ENCODE measurements at regions not wholly inside any gene's neighbourhood (a gene's known extent, or its start where the extent isn't known, plus 50 kb on each side); places are given as distances from the start of the nearest gene placed in this dataset.

- intact Hi-C loops (cut with DNase I; ENCODE audit: low total_unique reads), result no loop called here
- 82 to 100% methylated on average over 1 of the region's 1 CpG for WGBS, 2 donors
- no peak for DNase-seq
- Histone ChIP-seq H3K4me1 (no peaks in the 10 kb centered on the region), H3K36me3 (ENCODE audit: low read depth, missing control alignments) (no peaks in the 10 kb centered on the region), H3K9me3 (no peaks in the 10 kb centered on the region), H3K4me3 (no peak overlapping the region), H3K27me3 (no peaks in the 10 kb centered on the region), H3K27ac (no peak overlapping the region)
- TF ChIP-seq CTCF (IDR thresholded peaks at IDR 0.05) (no peak), POLR2A (IDR thresholded peaks at IDR 0.05) (no peak)
Observed at GRCh38 chr12:66733321-66733720, 54.4 kb upstream of the GRIP1 start.

- H3K4me1 ChIP-seq, result no peaks in the 10 kb centered on the region
- WGBS, 2 donors, result 90 to 93% methylated on average over 4 of the region's 4 CpGs
- no peak for DNase-seq
- TF ChIP-seq POLR2A (IDR thresholded peaks at IDR 0.05) (no peak), CTCF (IDR thresholded peaks at IDR 0.05) (no peak)
- intact Hi-C loops (cut with DNase I; ENCODE audit: low total_unique reads), result no loop called here
- H3K27me3 ChIP-seq, result no peaks in the 10 kb centered on the region
- no peaks in the 10 kb centered on the region for H3K9me3 ChIP-seq
- no peak overlapping the region for H3K27ac ChIP-seq
- H3K4me3 ChIP-seq, result no peak overlapping the region
- H3K36me3 ChIP-seq (ENCODE audit: low read depth, missing control alignments), result no peaks in the 10 kb centered on the region
Observed at GRCh38 chr12:66733839-66734238, 55.0 kb upstream of the GRIP1 start.

- whole genome bisulfite sequencing, 2 donors, result 89 to 94% methylated on average over 4 of the region's 4 CpGs
- intact Hi-C loops (cut with DNase I; ENCODE audit: low total_unique reads), result no loop called here
- H3K36me3 ChIP-seq (ENCODE audit: low read depth, missing control alignments), result no peaks in the 10 kb centered on the region
- H3K4me3 ChIP-seq, result no peak overlapping the region
- H3K4me1 ChIP-seq, result no peaks in the 10 kb centered on the region
- no peak for DNase-seq
- no peaks in the 10 kb centered on the region for H3K9me3 ChIP-seq
- TF ChIP-seq CTCF (IDR thresholded peaks at IDR 0.05) (no peak), POLR2A (IDR thresholded peaks at IDR 0.05) (no peak)
- no peak overlapping the region for H3K27ac ChIP-seq
- H3K27me3 ChIP-seq, result no peaks in the 10 kb centered on the region
Observed at GRCh38 chr12:66735275-66735674, 56.4 kb upstream of the GRIP1 start.

- Histone ChIP-seq H3K9me3 (no peaks in the 10 kb centered on the region), H3K36me3 (ENCODE audit: low read depth, missing control alignments) (no peaks in the 10 kb centered on the region), H3K4me3 (no peak overlapping the region), H3K27ac (no peak overlapping the region), H3K4me1 (no peaks in the 10 kb centered on the region), H3K27me3 (no peaks in the 10 kb centered on the region)
- no peak for TF ChIP-seq CTCF (IDR thresholded peaks at IDR 0.05)
- no peak for TF ChIP-seq POLR2A (IDR thresholded peaks at IDR 0.05)
- 73 to 75% methylated on average over 4 of the region's 4 CpGs for WGBS, 2 donors
- DNase-seq, result no peak
- intact Hi-C loops (cut with DNase I; ENCODE audit: low total_unique reads), result no loop called here
Observed at GRCh38 chr12:66736931-66737330, 58.1 kb upstream of the GRIP1 start.

GRCh38 chr12:66739266-66739665, 60.4 kb upstream of the GRIP1 start:
- DNase-seq, result no peak
- H3K4me3 ChIP-seq, result no peak overlapping the region
- no peaks in the 10 kb centered on the region for H3K4me1 ChIP-seq
- TF ChIP-seq POLR2A (IDR thresholded peaks at IDR 0.05), result no peak
- TF ChIP-seq CTCF (IDR thresholded peaks at IDR 0.05), result no peak
- intact Hi-C loops (cut with DNase I; ENCODE audit: low total_unique reads), result no loop called here
- 64 to 100% methylated on average over 1 of the region's 1 CpG for WGBS, 2 donors
- no peaks in the 10 kb centered on the region for H3K9me3 ChIP-seq
- no peaks in the 10 kb centered on the region for H3K27me3 ChIP-seq
- H3K27ac ChIP-seq, result no peak overlapping the region
- no peaks in the 10 kb centered on the region for H3K36me3 ChIP-seq (ENCODE audit: low read depth, missing control alignments)

Data from testis (tissue), 2 donors.